Mesendoderm (in vitro differentiated cells): ENCODE measurements at regions not wholly inside any gene's neighbourhood (a gene's known extent, or its start where the extent isn't known, plus 50 kb on each side); places are given as distances from the start of the nearest gene placed in this dataset.

Experiments
- DNase-seq: peaks from one replicate; pipeline ENCODE4 v3.0.0; 2013
- H2AK5ac ChIP-seq: 2 replicates; pipeline ENCODE4 v1.6.1; 2013; ENCODE audit warnings: low read length, inconsistent platforms
- H2BK120ac ChIP-seq: 2 replicates; pipeline ENCODE4 v1.6.1; 2013; ENCODE audit warnings: low read depth, mild to moderate bottlenecking, low read length, moderate library complexity, mixed read lengths
- H2BK15ac ChIP-seq: replicated peaks from 2 replicates; pipeline ENCODE4 v1.6.1; 2013; ENCODE audit warnings: low read depth, mild to moderate bottlenecking, moderate library complexity
- H2BK5ac ChIP-seq: 2 replicates; pipeline ENCODE4 v1.6.1; 2013; ENCODE audit warnings: low read length, inconsistent platforms
- H3K18ac ChIP-seq: 2 replicates; pipeline ENCODE4 v1.6.1; 2013; ENCODE audit warnings: mild to moderate bottlenecking, low read length, mixed read lengths
- H3K23ac ChIP-seq: one replicate; pipeline ENCODE4 v1.6.1; 2013; ENCODE audit warnings: low read length
- H3K27ac ChIP-seq: 2 replicates; pipeline ENCODE4 v1.5.1; 2013; ENCODE audit warnings: low read depth, mild to moderate bottlenecking, inconsistent platforms, low read length, moderate library complexity
- H3K27me3 ChIP-seq: 2 replicates; pipeline ENCODE4 v1.6.1; 2013; ENCODE audit warnings: low read length, control low read depth, mild to moderate bottlenecking, inconsistent platforms; ENCODE audit not compliant: insufficient read depth, poor library complexity
- H3K36me3 ChIP-seq: 2 replicates; pipeline ENCODE4 v1.6.1; 2013; ENCODE audit warnings: low read length, inconsistent platforms; ENCODE audit not compliant: control insufficient read depth, insufficient read depth
- H3K4ac ChIP-seq: one replicate; pipeline ENCODE4 v1.6.1; 2013; ENCODE audit warnings: low read depth, mild to moderate bottlenecking, low read length, moderate library complexity
- H3K4me1 ChIP-seq: 2 replicates; pipeline ENCODE4 v1.6.1; 2013; ENCODE audit warnings: low read depth, low read length, inconsistent platforms; ENCODE audit not compliant: control insufficient read depth
- H3K4me2 ChIP-seq: 2 replicates; pipeline ENCODE4 v1.6.1; 2013; ENCODE audit warnings: low read length
- H3K4me3 ChIP-seq: 2 replicates; pipeline ENCODE4 v1.5.1; 2013; ENCODE audit warnings: mild to moderate bottlenecking, low read length
- H3K56ac ChIP-seq: one replicate; pipeline ENCODE4 v1.6.1; 2013; ENCODE audit warnings: low read length
- H3K79me1 ChIP-seq: 2 replicates; pipeline ENCODE4 v1.6.1; 2013; ENCODE audit warnings: low read length, inconsistent platforms
- H3K79me2 ChIP-seq: 2 replicates; pipeline ENCODE4 v1.6.1; 2013; ENCODE audit warnings: mild to moderate bottlenecking, low read length; ENCODE audit not compliant: control insufficient read depth, insufficient read depth
- H3K9ac ChIP-seq: 2 replicates; pipeline ENCODE4 v1.6.1; 2013; ENCODE audit warnings: low read length, inconsistent platforms
- H4K5ac ChIP-seq: one replicate; pipeline ENCODE4 v1.6.1; 2013; ENCODE audit warnings: low read length
- H4K8ac ChIP-seq: one replicate; pipeline ENCODE4 v1.6.1; 2013; ENCODE audit warnings: low read depth, mild to moderate bottlenecking, control low read depth, low read length, moderate library complexity
- WGBS: extraction: QIAGEN DNeasy Blood & Tissue Kit; methylation state at CpG from one replicate; pipeline ENCODE4 v1.1.7; 2013; ENCODE audit warnings: low lambda C conversion rate, missing lambda C conversion rate; ENCODE audit not compliant: insufficient coverage; ENCODE audit errors: extremely low coverage; 5-methylcytosine and 5-hydroxymethylcytosine counted together

- H2BK120ac ChIP-seq, result no peak overlapping the region
- H2BK15ac ChIP-seq, result no peak overlapping the region
- H3K4me1 ChIP-seq, result no peaks in the 10 kb centered on the region
- H4K8ac ChIP-seq, result no peak overlapping the region
- no peak overlapping the region for H2AK5ac ChIP-seq
- no peak overlapping the region for H4K5ac ChIP-seq
- no peak overlapping the region for H3K4ac ChIP-seq
- H3K4me3 ChIP-seq, result no peak overlapping the region
- no peaks in the 10 kb centered on the region for H3K27me3 ChIP-seq
- H3K18ac ChIP-seq, result no peak overlapping the region
- no peaks in the 10 kb centered on the region for H3K79me2 ChIP-seq
- H3K27ac ChIP-seq, result no peak overlapping the region
- no peaks in the 10 kb centered on the region for H3K79me1 ChIP-seq
- no peak overlapping the region for H3K9ac ChIP-seq
- no peak for DNase-seq
- no peak overlapping the region for H3K4me2 ChIP-seq
- no peaks in the 10 kb centered on the region for H3K36me3 ChIP-seq
- no peak overlapping the region for H2BK5ac ChIP-seq
- H3K56ac ChIP-seq, result no peak overlapping the region
- H3K23ac ChIP-seq, result no peak overlapping the region
Measured at GRCh38 chr12:73361156-73361863, 1089.1 kb downstream of the TRHDE start.

- Histone ChIP-seq H3K36me3 (no peaks in the 10 kb centered on the region), H3K79me2 (no peaks in the 10 kb centered on the region), H3K4me2 (no peak overlapping the region), H4K8ac (no peak overlapping the region), H3K4me3 (no peak overlapping the region), H2BK15ac (no peak overlapping the region), H2BK5ac (no peak overlapping the region), H3K23ac (no peak overlapping the region), H2BK120ac (no peak overlapping the region), H3K4ac (no peak overlapping the region), H3K56ac (no peak overlapping the region), H3K18ac (no peak overlapping the region), H3K9ac (no peak overlapping the region), H3K4me1 (no peaks in the 10 kb centered on the region), H2AK5ac (no peak overlapping the region), H3K27ac (no peak overlapping the region), H3K27me3 (no peaks in the 10 kb centered on the region), H4K5ac (no peak overlapping the region), H3K79me1 (no peaks in the 10 kb centered on the region)
- no peak for DNase-seq
- 100% methylated on average over 1 of the region's 4 CpGs for WGBS
Measured at GRCh38 chr12:73361864-73362230, 1089.7 kb downstream of the TRHDE start.

GRCh38 chr12:73362666-73363065 lies 1090.5 kb downstream of the TRHDE start:
- H3K4ac ChIP-seq, result no peak overlapping the region
- no peak overlapping the region for H2AK5ac ChIP-seq
- H4K8ac ChIP-seq, result no peak overlapping the region
- no peak overlapping the region for H3K56ac ChIP-seq
- H3K79me1 ChIP-seq, result no peaks in the 10 kb centered on the region
- H3K27ac ChIP-seq, result no peak overlapping the region
- no peak overlapping the region for H3K23ac ChIP-seq
- no peak overlapping the region for H2BK5ac ChIP-seq
- no peak overlapping the region for H3K9ac ChIP-seq
- no peaks in the 10 kb centered on the region for H3K79me2 ChIP-seq
- DNase-seq, result no peak
- no peak overlapping the region for H3K4me2 ChIP-seq
- no CpG with 5 or more reads among the region's 1 CpG for WGBS
- no peak overlapping the region for H3K4me3 ChIP-seq
- H3K4me1 ChIP-seq, result no peaks in the 10 kb centered on the region
- H3K27me3 ChIP-seq, result no peaks in the 10 kb centered on the region
- no peak overlapping the region for H3K18ac ChIP-seq
- H2BK15ac ChIP-seq, result no peak overlapping the region
- H2BK120ac ChIP-seq, result no peak overlapping the region
- no peak overlapping the region for H4K5ac ChIP-seq
- no peaks in the 10 kb centered on the region for H3K36me3 ChIP-seq

- Histone ChIP-seq H3K23ac (no peak overlapping the region), H2BK5ac (no peak overlapping the region), H3K27ac (no peak overlapping the region), H2BK15ac (no peak overlapping the region), H3K4me2 (no peak overlapping the region), H4K8ac (no peak overlapping the region), H3K79me2 (no peaks in the 10 kb centered on the region), H2BK120ac (no peak overlapping the region), H3K56ac (no peak overlapping the region), H3K79me1 (no peaks in the 10 kb centered on the region), H2AK5ac (no peak overlapping the region), H3K27me3 (no peaks in the 10 kb centered on the region), H3K4me1 (no peaks in the 10 kb centered on the region), H4K5ac (no peak overlapping the region), H3K36me3 (no peaks in the 10 kb centered on the region), H3K18ac (no peak overlapping the region), H3K4me3 (no peak overlapping the region), H3K9ac (no peak overlapping the region), H3K4ac (no peak overlapping the region)
- DNase-seq, result no peak
- no CpG with 5 or more reads among the region's 1 CpG for WGBS
Measured at GRCh38 chr12:73372856-73373255, 1100.7 kb downstream of the TRHDE start.

- Histone ChIP-seq H3K36me3 (no peaks in the 10 kb centered on the region), H2AK5ac (no peak overlapping the region), H3K9ac (no peak overlapping the region), H3K4ac (no peak overlapping the region), H4K8ac (no peak overlapping the region), H3K79me2 (no peaks in the 10 kb centered on the region), H3K18ac (no peak overlapping the region), H3K56ac (no peak overlapping the region), H3K4me1 (no peaks in the 10 kb centered on the region), H2BK120ac (no peak overlapping the region), H3K4me3 (no peak overlapping the region), H4K5ac (no peak overlapping the region), H3K4me2 (no peak overlapping the region), H2BK15ac (no peak overlapping the region), H3K27me3 (no peaks in the 10 kb centered on the region), H2BK5ac (no peak overlapping the region), H3K23ac (no peak overlapping the region), H3K79me1 (no peaks in the 10 kb centered on the region), H3K27ac (no peak overlapping the region)
- DNase-seq, result no peak
Measured at GRCh38 chr12:73374360-73374759, 1102.2 kb downstream of the TRHDE start.

GRCh38 chr12:73383584-73384222 lies 1111.5 kb downstream of the TRHDE start:
- Histone ChIP-seq H3K18ac (no peak overlapping the region), H2BK5ac (no peak overlapping the region), H3K4me3 (no peak overlapping the region), H2BK15ac (no peak overlapping the region), H3K4ac (no peak overlapping the region), H3K56ac (no peak overlapping the region), H4K8ac (no peak overlapping the region), H3K36me3 (no peaks in the 10 kb centered on the region), H3K9ac (no peak overlapping the region), H3K79me1 (no peaks in the 10 kb centered on the region), H3K27ac (no peak overlapping the region), H2AK5ac (no peak overlapping the region), H3K4me1 (no peaks in the 10 kb centered on the region), H3K23ac (no peak overlapping the region), H4K5ac (no peak overlapping the region), H3K79me2 (no peaks in the 10 kb centered on the region), H3K27me3 (no peaks in the 10 kb centered on the region), H3K4me2 (no peak overlapping the region), H2BK120ac (no peak overlapping the region)
- DNase-seq, result no peak
